A204.1 (cell line): ENCODE measurements at regions not wholly inside any gene's neighbourhood (a gene's known extent, or its start where the extent isn't known, plus 50 kb on each side); places are given as distances from the start of the nearest gene placed in this dataset.

Experiments
- FAIRE-seq: peaks from 2 replicates; lab custom pipeline; 2012; peaks lifted over from hg19 to GRCh38; lab: Jason Lieb, UNC

- no peak for FAIRE-seq
Measured at GRCh38 chr10:58140691-58141347, 126.9 kb downstream of the IPMK start.

DNA sequence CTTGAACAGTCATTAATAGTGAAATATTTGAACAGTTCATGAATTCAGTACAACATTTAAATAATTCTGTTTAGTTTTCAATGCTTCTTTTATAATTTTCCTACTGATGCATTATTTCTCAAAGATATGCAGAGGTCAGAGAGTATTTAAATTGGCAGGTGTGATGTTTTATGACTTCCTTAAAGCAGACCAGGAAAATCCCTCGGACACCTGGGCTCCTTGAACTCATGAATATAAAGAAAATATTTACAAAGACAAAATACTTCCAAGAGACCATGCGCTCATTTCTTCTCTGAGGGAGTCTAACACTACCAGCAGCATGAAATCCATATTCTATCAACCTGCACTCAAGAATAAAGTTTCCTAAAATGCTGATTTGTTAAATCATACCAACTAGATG, 127.6 kb downstream of the IPMK start:
- no peak for FAIRE-seq

DNA sequence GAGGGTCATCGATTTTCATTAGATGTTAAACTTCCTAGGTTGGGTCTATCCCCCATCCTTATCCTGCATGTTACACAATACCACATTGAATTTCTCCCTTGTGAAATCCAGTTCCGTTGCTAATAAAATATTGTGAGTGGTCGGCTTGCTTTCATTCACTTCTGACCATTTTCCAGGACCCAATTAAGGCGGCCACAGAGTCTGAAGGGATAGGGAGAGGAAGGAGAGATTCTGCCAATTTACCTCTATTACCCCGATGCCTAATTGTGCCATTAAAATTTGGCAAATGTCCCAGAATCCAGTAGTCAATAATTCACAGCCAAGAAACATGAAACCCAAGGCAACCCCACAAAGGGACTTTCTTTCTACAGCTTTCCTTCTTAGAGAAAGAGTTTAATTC, 129.9 kb downstream of the IPMK start:
- FAIRE-seq: no peak

DNA sequence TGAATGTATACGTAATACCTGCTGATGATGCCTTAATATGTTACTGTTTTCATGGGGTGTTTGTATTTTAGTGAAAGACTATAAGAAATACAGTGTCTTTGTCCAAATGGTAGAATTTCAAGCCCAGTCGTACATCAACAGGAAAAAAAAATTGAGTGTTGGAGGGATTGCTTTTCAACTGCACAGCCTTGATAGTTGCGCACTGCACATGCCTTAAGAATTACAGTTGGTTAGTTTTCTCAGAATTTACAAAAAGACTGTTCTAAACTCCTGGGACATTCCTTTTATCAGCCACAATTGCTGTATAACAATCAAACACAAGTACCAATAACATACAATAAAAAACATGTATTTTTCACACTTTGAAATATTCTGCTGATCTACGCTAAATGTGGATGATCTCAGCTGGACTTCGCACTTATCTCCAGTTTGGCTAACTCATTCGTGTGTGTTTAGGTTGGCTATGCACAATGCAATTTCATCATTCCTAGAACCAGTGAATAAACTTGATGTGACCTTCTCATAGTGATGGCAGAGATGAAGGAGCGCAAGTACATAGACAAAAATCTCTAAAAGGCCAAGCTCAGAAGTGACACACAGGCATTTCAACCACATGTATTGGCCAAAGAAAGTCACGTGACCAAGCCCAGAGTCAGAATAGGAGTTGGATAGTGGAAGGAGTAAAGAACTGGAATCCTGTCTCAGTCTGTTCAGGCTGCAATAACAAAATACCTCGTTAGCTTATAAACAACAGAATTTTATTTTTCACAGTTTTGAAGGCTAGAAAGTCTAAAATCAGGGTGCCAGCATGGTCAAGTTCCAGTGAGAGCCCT, 152.3 kb downstream of the IPMK start:
- no peak for FAIRE-seq

DNA sequence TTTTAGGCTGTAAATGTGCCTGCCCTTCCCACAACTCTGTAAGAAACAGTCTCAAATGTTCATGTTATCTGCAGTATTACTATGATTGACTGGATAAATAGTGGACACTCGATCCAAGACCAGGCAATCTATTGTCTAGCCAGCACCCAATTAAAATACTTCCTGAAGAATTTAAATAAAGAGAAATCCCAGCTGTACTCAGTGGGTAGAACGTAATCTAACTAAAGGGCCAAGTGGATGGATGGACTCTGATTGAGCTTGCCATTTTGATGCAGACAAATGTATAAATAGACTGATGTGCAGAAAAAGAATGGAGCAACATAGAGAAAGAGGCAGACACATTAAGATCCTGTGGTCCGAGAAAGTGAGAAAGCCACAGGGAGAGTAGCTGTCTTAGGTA, 158.0 kb downstream of the IPMK start:
- no peak for FAIRE-seq

DNA sequence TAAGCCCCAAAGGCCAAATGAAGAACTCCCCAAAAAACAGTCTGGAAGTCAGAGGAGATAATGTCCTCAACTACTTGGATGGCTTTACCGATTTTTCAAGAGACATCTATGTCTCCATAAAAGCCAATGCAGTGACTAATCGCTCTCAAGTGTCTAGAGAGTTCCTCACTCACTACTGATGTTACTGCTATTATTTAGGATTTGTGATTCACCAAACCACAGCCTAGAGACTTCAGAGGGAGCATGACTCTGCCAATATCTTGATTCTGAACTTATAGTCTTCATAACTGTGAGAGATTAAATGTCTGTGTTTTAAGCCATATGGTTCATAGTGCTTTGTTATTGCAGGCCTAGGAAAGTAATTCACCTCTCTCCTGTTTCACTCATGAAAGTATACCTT, 160.2 kb downstream of the IPMK start:
- no peak for FAIRE-seq

DNA sequence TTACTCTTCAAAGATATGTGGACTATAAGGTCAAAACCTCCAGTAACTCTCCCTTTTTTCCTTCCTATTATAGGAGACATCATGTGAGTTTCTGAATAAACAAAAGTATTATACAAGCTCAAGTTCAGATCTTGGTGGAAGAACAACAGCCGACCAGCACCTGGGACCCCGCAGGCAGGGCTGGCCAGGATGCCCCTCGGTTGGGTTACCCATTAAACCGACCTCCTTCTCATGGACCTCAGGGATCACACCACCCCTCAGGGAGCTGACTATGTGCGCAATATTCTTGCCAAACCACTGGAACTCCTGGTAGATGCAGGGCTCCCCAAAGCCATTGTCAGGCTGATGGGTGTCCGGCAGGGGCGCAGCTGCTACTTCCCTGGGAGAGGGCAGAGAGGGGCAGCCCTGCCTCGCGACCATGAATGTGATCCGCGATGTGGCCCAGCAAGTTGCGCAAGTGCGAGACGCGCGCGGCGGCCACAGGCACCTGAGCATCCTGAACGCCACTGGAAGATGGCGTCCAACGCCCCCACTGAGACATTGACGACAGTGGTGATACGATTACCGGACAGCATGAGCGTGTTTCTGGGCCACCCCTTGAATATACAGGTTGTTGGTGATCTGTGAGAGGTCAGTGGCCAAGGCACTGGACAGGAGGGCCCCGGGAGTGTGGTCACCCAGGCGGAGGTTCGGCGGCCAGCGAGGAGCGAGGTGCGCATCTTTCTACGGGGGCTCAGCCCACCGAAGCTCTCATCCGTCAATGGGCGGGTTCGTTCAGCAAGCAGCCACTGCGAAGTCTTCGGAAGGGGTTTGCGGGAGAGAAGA, 161.3 kb downstream of the IPMK start:
- FAIRE-seq: no peak

DNA sequence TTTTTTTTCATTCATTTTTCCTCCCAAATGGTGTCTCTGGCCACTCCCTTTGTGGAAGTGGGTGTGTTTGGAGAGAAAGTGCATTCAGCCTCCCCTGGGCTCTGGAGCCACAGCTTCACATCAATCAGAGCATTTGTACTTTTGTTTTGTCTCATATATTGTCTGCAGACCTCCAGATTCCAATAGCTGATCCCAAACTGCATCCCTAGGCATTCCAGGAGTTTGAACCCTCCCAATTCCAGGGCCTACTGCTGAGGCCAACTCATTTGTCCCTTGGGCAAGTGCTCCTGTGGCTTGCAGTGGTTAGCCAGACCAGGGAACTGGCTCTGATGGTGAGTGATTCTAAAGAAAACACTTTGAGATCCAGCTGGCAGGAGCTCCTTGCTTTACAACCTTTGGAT, 163.3 kb downstream of the IPMK start:
- no peak for FAIRE-seq

DNA sequence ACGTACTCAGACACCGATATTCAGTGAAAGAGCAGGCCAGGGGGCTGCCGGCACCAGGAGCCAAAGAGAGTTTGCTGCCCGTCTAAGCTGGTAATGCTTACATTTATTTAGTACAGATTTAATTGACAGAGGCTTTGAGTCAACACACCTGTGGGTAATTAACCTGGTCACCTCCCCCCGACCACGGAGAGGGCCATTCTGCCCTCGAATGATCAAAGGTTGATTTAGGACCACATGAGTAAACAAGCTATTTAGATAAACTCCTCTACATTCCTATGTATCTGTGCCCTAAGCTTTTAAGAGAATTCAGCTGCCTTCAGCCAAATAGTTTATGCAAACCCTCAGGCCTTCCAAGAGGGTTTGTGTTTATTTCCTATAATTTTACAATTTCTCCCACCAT, 164.8 kb downstream of the IPMK start:
- FAIRE-seq: no peak

DNA sequence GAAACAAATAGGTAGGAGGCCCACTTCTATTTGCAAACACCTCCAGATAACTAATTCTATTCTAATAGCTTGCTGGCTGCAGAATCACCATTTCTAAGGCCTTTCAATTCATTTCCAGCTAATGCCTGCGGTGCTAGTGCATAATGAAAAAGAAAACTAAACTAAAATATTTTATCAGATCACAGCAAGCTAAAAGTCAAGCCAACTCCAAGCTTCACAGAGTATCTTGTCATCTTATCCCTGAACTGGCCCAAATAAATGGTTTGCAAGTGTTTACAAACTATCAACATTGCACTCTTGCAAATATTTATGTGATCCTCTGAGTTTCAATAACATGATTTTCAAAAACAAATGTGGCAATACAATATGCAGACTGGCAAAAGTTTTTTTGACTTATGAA, 166.0 kb downstream of the IPMK start:
- FAIRE-seq: no peak

DNA sequence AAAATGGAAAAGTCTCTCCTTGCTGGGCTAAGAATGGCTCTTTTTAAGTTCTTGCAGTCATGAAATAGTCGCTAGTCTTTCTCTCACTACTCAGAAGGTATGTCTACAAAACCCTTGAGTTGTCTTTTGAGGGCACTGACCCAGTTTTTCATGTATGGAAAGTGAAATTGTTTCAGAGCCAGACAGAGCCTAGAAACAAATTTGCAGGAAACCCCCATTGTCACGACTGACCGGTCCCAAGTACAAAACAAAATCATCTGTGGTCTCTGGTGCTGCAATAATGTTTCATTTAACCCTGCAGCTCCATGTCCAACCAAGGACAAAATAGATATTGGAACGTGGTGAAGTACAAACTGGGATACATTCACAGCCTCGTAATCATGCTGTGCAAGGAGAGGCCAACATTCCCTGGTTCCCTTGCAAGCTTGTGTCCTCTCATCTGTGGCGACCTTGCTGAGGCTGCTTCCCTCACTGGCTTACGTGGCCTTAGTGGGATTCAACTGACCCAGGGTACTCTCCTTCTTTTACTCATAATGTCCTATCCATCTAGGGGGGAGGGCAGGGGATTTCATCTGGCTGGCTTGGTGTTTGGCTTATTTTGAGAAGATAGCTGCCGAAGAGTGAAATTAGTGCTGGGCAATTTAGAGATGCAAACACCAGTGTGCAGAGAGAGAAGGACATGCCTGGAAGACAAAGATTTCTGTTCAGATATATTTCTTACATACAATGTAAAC, 172.5 kb downstream of the IPMK start:
- FAIRE-seq: no peak

- FAIRE-seq: no peak
Measured at GRCh38 chr10:58091886-58092285, 175.8 kb downstream of the IPMK start.

DNA sequence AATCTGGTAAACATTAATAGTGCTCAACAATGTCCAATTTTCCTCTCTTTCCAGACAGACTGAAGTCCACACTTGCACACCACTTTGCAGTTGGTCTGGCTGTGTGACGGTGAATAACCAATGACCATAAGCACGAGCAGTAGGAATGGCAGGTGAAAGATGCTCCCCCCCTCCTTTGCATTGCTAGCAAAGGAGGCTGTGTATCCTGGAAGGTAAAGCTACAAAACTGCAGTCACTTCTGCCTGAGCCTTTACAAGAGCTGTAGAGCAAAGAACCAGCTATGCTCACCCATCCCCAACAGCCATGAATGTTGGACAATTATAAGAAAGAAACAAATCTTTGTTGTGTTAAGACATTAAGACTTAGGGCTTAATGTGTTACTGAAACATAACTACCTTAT, 178.0 kb downstream of the IPMK start:
- no peak for FAIRE-seq

GRCh38 chr10:58087896-58088295, 179.8 kb downstream of the IPMK start:
- no peak for FAIRE-seq

DNA sequence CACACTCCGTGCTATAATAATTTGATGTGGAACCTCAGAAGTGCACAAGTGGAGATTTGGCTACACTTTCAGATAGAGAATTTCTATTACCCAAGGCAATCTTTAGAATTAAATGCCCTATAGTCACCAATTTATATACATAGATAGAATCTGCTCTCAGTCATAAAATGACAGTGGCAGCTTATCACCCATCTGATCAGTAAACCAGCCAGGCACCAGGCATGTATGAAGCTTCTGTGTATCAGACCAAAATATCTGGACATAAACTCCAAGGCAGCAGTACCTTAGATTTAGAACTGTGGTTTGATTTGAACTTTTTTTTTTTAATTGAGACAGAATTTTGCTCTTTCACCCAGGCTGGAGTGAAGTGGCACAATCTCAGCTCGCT, 180.9 kb downstream of the IPMK start:
- no peak for FAIRE-seq

DNA sequence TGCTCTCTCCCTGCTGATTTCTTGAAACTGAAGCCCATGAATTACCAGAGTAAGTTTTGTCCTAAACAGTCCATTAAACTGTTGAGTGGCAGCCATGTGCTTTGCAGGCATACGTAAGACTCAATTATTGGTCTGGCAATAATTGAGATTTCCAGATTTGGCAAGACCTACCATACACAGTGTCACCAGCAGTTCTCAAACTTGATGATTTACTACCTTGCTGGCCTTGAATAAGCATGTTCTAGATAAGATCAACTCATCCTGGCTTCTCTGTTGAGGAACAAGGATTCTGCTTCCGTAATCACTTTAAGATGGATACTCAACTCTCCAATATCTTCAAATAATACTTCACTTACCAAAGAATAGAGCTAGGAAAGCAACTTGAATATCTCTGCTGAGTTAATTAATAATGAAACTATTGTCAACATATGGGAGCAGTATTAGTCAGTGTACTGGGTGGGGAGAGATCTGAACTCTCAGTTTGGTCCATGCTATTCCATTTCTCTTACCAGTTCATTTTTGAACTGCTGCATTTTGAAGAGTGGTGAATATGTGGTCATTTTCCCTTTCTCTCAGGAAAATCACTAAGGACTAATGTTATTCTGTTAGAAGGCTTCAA, 181.4 kb downstream of the IPMK start:
- no peak for FAIRE-seq

DNA sequence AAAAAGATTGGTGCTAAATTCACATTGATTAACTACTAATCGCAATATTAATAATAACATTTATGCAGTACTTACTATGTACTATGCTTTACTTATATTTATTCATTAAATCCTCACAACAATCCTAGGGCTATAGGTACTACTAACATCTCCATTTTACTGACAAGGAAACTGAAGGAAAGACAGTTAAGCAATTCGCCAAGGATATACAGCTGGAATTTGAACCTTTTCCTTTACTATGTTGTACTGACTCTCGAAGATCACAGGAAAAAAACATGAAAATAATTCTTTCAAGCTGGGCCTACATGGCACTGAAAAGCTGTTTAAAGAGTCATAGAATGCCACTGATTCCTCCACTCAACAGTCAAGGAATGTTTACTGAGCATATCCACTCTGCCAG, 185.4 kb downstream of the IPMK start:
- no peak for FAIRE-seq

DNA sequence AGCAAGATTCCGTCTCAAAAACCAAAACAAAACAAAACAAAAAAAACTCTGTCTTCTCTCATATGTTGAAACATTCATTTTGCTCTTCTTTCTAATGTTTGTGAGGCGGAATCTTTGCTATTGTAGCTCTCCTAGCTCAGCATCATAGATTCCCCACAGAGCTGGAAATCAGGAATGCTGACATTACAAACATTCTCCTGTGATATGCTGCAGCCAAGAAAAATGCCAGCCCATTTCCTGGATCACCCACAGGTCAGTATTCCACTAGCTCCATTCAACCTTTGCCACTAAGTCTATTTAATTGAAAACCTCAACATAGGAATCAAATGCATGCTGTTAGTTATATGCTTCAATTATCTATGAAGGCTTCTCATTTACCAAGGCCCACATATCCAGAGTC, 186.3 kb downstream of the IPMK start:
- FAIRE-seq: no peak

- FAIRE-seq: no peak
Measured at GRCh38 chr10:58079461-58079860, 188.2 kb downstream of the IPMK start.

GRCh38 chr10:58072634-58073033, 195.1 kb downstream of the IPMK start:
- no peak for FAIRE-seq

DNA sequence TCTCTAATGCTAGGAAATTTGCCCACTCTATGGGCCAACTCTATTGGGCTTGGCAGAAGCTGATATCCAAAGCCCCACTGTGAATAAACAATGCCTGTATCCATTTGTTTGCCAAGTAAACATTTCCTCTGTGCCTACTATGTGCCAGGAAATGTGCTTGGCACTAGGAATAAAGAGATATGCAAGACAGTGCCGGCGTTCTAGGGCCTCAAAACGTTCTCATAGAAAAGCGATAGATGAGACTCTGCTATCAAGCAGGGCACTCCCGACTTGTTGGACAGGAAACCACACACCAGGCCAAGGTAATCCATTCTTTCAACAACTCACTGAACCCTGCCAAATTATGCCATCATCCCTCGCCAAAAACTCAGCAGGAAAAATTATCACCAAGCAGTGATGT, 196.7 kb downstream of the IPMK start:
- FAIRE-seq: no peak

DNA sequence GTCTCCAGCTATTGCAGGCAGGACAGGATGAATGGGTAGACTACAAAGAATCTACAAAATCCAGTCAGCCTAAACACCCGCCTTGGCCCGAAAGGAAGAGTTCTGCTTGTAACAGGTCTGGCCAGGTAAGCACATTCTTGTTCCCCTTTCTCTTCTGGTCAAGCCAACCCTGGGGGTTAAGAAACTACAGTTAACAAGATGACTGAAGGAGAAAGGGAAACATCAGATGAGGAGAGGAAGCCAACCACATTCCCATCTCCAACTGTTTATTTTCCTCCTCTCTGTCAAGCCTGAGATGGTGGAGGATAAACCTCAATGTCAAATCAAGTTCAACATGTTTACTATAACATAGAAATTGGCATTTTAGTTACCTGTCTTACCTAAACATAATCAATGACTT, 198.9 kb downstream of the IPMK start:
- FAIRE-seq: no peak
